ENCODE measurements at regions not wholly inside any gene's neighbourhood (a gene's known extent, or its start where the extent isn't known, plus 50 kb on each side); places are given as distances from the start of the nearest gene placed in this dataset.
A peak's percentile ranks its signal among the peaks of the same experiment; 100 is the strongest.

- TF ChIP-seq SP1 (IDR thresholded peaks at IDR 0.05) (no peak), HNF4G (IDR thresholded peaks at IDR 0.05) (no peak), RXRA (IDR thresholded peaks at IDR 0.05) (no peak), ATF3 (IDR thresholded peaks at IDR 0.05) (no peak), YY1 (IDR thresholded peaks at IDR 0.05) (no peak), TAF1 (conservative IDR thresholded peaks at IDR 0.05) (no peak), RAD21 (IDR thresholded peaks at IDR 0.05) (peak in 1 of 2 donors; percentile 16), FOXA1 (IDR thresholded peaks at IDR 0.05) (no peak), NR2F2 (IDR thresholded peaks at IDR 0.05) (no peak)
- TF ChIP-seq, protein P1, sequence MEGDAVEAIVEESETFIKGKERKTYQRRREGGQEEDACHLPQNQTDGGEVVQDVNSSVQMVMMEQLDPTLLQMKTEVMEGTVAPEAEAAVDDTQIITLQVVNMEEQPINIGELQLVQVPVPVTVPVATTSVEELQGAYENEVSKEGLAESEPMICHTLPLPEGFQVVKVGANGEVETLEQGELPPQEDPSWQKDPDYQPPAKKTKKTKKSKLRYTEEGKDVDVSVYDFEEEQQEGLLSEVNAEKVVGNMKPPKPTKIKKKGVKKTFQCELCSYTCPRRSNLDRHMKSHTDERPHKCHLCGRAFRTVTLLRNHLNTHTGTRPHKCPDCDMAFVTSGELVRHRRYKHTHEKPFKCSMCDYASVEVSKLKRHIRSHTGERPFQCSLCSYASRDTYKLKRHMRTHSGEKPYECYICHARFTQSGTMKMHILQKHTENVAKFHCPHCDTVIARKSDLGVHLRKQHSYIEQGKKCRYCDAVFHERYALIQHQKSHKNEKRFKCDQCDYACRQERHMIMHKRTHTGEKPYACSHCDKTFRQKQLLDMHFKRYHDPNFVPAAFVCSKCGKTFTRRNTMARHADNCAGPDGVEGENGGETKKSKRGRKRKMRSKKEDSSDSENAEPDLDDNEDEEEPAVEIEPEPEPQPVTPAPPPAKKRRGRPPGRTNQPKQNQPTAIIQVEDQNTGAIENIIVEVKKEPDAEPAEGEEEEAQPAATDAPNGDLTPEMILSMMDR (IDR thresholded peaks at IDR 0.05; ENCODE audit: low read depth, low read length, missing input control), result no peak
- TF ChIP-seq, protein P2, sequence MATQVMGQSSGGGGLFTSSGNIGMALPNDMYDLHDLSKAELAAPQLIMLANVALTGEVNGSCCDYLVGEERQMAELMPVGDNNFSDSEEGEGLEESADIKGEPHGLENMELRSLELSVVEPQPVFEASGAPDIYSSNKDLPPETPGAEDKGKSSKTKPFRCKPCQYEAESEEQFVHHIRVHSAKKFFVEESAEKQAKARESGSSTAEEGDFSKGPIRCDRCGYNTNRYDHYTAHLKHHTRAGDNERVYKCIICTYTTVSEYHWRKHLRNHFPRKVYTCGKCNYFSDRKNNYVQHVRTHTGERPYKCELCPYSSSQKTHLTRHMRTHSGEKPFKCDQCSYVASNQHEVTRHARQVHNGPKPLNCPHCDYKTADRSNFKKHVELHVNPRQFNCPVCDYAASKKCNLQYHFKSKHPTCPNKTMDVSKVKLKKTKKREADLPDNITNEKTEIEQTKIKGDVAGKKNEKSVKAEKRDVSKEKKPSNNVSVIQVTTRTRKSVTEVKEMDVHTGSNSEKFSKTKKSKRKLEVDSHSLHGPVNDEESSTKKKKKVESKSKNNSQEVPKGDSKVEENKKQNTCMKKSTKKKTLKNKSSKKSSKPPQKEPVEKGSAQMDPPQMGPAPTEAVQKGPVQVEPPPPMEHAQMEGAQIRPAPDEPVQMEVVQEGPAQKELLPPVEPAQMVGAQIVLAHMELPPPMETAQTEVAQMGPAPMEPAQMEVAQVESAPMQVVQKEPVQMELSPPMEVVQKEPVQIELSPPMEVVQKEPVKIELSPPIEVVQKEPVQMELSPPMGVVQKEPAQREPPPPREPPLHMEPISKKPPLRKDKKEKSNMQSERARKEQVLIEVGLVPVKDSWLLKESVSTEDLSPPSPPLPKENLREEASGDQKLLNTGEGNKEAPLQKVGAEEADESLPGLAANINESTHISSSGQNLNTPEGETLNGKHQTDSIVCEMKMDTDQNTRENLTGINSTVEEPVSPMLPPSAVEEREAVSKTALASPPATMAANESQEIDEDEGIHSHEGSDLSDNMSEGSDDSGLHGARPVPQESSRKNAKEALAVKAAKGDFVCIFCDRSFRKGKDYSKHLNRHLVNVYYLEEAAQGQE (IDR thresholded peaks at IDR 0.05), result no peak
Measured at GRCh38 chr15:62828364-62828763, 214.2 kb upstream of the TPM1 start.

Measured in liver (tissue), 3 donors.